ENCODE measurements at regions not wholly inside any gene's neighbourhood (a gene's known extent, or its start where the extent isn't known, plus 50 kb on each side); places are given as distances from the start of the nearest gene placed in this dataset.

DNA sequence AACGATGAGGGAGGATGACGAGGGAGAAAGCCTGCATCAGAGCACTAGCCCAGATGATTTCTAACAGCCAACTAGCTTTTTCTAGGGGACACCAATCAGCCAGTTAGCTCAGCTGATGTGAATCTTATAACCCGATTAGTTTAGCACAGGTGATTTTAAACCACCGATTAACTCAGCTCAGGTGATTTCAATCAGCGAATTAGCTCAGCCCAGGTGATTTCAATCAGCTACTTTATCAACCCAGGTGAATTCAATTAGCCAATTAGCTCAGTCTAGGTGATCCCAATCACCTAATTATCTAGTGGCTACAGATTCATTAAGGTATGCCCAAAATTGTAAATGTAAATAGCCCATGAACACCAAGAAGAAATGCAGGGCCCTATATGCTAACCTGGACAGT lies 146.9 kb downstream of the ZNF486 start:
- TF ChIP-seq POLR2AphosphoS5 (IDR thresholded peaks at IDR 0.05; ENCODE audit: low read depth, low read length) = no peak
- TF ChIP-seq, protein P1, sequence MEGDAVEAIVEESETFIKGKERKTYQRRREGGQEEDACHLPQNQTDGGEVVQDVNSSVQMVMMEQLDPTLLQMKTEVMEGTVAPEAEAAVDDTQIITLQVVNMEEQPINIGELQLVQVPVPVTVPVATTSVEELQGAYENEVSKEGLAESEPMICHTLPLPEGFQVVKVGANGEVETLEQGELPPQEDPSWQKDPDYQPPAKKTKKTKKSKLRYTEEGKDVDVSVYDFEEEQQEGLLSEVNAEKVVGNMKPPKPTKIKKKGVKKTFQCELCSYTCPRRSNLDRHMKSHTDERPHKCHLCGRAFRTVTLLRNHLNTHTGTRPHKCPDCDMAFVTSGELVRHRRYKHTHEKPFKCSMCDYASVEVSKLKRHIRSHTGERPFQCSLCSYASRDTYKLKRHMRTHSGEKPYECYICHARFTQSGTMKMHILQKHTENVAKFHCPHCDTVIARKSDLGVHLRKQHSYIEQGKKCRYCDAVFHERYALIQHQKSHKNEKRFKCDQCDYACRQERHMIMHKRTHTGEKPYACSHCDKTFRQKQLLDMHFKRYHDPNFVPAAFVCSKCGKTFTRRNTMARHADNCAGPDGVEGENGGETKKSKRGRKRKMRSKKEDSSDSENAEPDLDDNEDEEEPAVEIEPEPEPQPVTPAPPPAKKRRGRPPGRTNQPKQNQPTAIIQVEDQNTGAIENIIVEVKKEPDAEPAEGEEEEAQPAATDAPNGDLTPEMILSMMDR (IDR thresholded peaks at IDR 0.05) = no peak
- TF ChIP-seq, protein P2, sequence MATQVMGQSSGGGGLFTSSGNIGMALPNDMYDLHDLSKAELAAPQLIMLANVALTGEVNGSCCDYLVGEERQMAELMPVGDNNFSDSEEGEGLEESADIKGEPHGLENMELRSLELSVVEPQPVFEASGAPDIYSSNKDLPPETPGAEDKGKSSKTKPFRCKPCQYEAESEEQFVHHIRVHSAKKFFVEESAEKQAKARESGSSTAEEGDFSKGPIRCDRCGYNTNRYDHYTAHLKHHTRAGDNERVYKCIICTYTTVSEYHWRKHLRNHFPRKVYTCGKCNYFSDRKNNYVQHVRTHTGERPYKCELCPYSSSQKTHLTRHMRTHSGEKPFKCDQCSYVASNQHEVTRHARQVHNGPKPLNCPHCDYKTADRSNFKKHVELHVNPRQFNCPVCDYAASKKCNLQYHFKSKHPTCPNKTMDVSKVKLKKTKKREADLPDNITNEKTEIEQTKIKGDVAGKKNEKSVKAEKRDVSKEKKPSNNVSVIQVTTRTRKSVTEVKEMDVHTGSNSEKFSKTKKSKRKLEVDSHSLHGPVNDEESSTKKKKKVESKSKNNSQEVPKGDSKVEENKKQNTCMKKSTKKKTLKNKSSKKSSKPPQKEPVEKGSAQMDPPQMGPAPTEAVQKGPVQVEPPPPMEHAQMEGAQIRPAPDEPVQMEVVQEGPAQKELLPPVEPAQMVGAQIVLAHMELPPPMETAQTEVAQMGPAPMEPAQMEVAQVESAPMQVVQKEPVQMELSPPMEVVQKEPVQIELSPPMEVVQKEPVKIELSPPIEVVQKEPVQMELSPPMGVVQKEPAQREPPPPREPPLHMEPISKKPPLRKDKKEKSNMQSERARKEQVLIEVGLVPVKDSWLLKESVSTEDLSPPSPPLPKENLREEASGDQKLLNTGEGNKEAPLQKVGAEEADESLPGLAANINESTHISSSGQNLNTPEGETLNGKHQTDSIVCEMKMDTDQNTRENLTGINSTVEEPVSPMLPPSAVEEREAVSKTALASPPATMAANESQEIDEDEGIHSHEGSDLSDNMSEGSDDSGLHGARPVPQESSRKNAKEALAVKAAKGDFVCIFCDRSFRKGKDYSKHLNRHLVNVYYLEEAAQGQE (IDR thresholded peaks at IDR 0.05; ENCODE audit: insufficient read depth in 1 of 2, low read depth in 2 of 2, low read length in 1 of 2) = no peak
- no peak for TF ChIP-seq SIN3A (IDR thresholded peaks at IDR 0.05; ENCODE audit: borderline replicate concordance, insufficient read depth, low read depth, low read length)
